ENCODE measurements at regions not wholly inside any gene's neighbourhood (a gene's known extent, or its start where the extent isn't known, plus 50 kb on each side); places are given as distances from the start of the nearest gene placed in this dataset.
"Not testable (repeated sequence)": the region's sequence is repeated elsewhere in the genome, so short reads cannot be mapped to it uniquely, and the experiment has no call there.

DNA sequence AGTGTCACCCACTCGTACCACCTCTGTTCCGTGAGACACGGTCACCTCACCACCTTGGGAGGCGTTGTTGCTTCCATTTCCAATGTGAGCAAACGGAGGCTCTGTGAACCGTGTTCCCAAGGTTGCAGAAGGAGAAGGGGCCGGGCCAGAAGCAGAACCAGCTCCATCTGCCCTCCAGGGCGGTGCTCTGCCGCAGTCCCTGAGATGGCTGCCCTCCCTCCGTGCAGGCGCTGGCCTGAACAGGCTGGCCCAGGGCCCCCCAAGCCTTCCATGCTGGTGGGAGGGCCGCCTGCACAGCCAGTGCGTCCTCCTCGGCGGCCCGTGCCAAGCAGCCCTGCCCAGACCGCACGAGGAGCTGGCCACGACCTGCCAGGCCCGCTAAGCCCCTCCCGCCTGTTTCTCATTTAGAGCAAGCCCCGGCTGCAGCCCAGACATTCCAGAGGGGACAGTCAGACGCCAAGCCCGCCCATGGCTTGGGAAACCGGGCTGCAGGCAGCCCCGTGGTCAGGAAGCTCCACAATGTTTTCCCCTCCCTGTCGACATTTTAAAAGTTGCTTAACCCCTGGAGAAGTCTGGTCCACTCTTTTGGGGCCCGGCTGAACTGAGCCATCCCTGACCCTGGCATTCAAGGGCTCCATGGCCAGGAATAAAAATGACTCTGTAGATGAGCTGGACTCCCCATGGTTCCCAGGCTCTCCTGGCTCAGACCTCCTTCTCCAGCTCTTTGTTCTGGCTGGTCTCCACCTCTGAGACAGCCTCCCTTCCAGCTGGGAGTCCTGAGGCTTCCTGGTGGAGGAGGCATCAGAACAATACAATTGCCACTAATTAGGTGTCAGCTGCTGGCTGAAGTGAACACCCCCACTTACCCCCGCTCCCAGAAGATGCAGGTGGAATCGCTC is 236.0 kb downstream of the BCL11B start:
- H3K4me1 ChIP-seq (ENCODE audit: control insufficient read depth, insufficient read depth, low read length) = peaks cover 6% of the 10 kb centered on the region
- no peak overlapping the region for H3K9ac ChIP-seq (ENCODE audit: low read length)
- H3K9me3 ChIP-seq (ENCODE audit: control insufficient read depth, low read length) = no peaks in the 10 kb centered on the region
- H3K36me3 ChIP-seq (ENCODE audit: control insufficient read depth, insufficient read depth, low read length) = no peaks in the 10 kb centered on the region
- H3K4me3 ChIP-seq (ENCODE audit: low read length) = no peak overlapping the region
- H3K27me3 ChIP-seq (ENCODE audit: control insufficient read depth, insufficient read depth, low read length) = no peaks in the 10 kb centered on the region

DNA sequence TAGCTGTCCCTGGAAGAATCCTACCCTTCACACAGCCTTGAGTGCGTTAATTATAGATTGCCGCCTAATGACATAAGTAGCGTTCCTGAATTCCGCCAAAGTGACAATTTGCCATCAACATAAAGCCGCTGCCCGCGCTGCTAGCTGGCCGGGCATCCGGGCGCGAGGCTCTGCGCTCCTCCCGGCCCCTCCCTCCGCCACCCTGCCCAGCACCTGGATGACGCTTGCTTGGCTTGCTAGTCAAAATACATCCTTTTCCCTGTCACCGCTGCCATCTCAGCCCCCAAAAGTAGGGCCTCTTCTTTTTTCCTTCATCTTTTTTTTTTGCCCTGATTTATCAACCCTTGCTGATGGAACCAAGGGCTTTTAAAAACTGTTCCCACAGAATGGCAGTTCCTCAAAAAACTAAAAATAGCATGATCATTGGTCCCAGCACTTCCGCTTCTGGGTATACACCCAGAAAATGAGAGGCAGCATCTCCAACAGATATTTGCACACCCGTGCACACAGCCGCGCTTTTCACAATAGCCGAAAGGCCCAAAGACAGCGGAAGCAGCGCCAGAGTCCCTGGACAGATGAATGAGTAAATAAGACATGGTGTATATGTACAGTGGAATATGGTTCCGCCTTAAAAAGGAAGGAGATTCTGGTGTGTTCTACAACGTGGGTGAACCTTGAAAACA is 235.2 kb downstream of the BCL11B start:
- Histone ChIP-seq H3K9ac (ENCODE audit: low read length) (no peak overlapping the region), H3K27me3 (ENCODE audit: control insufficient read depth, insufficient read depth, low read length) (no peaks in the 10 kb centered on the region), H3K36me3 (ENCODE audit: control insufficient read depth, insufficient read depth, low read length) (no peaks in the 10 kb centered on the region), H3K4me1 (ENCODE audit: control insufficient read depth, insufficient read depth, low read length) (peaks cover 6% of the 10 kb centered on the region), H3K4me3 (ENCODE audit: low read length) (no peak overlapping the region), H3K9me3 (ENCODE audit: control insufficient read depth, low read length) (no peaks in the 10 kb centered on the region)

GRCh38 chr14:99037326-99037725 is 234.7 kb downstream of the BCL11B start:
- not testable (repeated sequence) for H3K9me3 ChIP-seq (ENCODE audit: control insufficient read depth, low read length); H3K27me3 ChIP-seq (ENCODE audit: control insufficient read depth, insufficient read depth, low read length); H3K4me3 ChIP-seq (ENCODE audit: low read length); H3K36me3 ChIP-seq (ENCODE audit: control insufficient read depth, insufficient read depth, low read length); H3K9ac ChIP-seq (ENCODE audit: low read length); H3K4me1 ChIP-seq (ENCODE audit: control insufficient read depth, insufficient read depth, low read length)

DNA sequence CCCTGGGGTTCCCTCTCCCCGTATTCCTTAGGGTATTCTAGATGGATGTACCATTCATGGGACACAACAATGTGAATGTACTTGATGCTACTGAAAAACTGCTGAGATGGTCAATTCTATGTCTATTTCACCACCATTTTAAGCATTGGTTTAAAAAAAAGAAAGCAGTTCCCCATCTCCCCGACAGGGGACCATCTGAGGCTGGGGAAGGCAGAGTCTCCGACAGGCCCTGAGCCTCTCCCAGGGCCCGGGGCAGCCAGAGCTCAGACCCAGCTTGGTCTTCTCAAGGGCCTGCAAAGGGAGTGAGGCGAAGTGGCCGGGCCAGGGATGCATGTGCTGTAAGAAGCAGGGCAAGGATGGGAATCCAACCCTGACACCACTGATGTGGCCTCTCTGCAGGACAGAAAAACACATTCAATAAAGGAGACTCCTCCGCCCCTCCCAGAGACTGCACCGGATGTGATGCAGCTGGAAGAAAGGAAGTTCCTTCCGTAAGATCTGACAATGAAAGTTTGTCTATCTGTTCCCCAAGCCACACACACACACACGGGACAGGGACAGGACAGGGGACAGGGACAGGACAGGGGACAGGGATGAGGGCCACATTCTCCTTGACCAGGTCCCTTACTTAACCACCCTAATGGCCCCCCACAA is 234.1 kb downstream of the BCL11B start:
- no peak overlapping the region for H3K4me3 ChIP-seq (ENCODE audit: low read length)
- H3K9me3 ChIP-seq (ENCODE audit: control insufficient read depth, low read length) = no peaks in the 10 kb centered on the region
- H3K4me1 ChIP-seq (ENCODE audit: control insufficient read depth, insufficient read depth, low read length) = peaks cover 6% of the 10 kb centered on the region
- no peaks in the 10 kb centered on the region for H3K27me3 ChIP-seq (ENCODE audit: control insufficient read depth, insufficient read depth, low read length)
- H3K9ac ChIP-seq (ENCODE audit: low read length) = no peak overlapping the region
- no peaks in the 10 kb centered on the region for H3K36me3 ChIP-seq (ENCODE audit: control insufficient read depth, insufficient read depth, low read length)

GRCh38 chr14:99038431-99038820 is 233.6 kb downstream of the BCL11B start:
- H3K9me3 ChIP-seq (ENCODE audit: control insufficient read depth, low read length) = no peaks in the 10 kb centered on the region
- H3K27me3 ChIP-seq (ENCODE audit: control insufficient read depth, insufficient read depth, low read length) = no peaks in the 10 kb centered on the region
- peaks cover 6% of the 10 kb centered on the region for H3K4me1 ChIP-seq (ENCODE audit: control insufficient read depth, insufficient read depth, low read length)
- no peak overlapping the region for H3K4me3 ChIP-seq (ENCODE audit: low read length)
- H3K9ac ChIP-seq (ENCODE audit: low read length) = no peak overlapping the region
- H3K36me3 ChIP-seq (ENCODE audit: control insufficient read depth, insufficient read depth, low read length) = no peaks in the 10 kb centered on the region

GRCh38 chr14:99039331-99040041 is 232.5 kb downstream of the BCL11B start:
- Histone ChIP-seq H3K9me3 (ENCODE audit: control insufficient read depth, low read length) (no peaks in the 10 kb centered on the region), H3K4me1 (ENCODE audit: control insufficient read depth, insufficient read depth, low read length) (peaks cover 6% of the 10 kb centered on the region), H3K27me3 (ENCODE audit: control insufficient read depth, insufficient read depth, low read length) (no peaks in the 10 kb centered on the region), H3K4me3 (ENCODE audit: low read length) (no peak overlapping the region), H3K36me3 (ENCODE audit: control insufficient read depth, insufficient read depth, low read length) (no peaks in the 10 kb centered on the region), H3K9ac (ENCODE audit: low read length) (no peak overlapping the region)

GRCh38 chr14:99040052-99040451 is 231.9 kb downstream of the BCL11B start:
- H3K9ac ChIP-seq (ENCODE audit: low read length) = no peak overlapping the region
- no peak overlapping the region for H3K4me3 ChIP-seq (ENCODE audit: low read length)
- H3K36me3 ChIP-seq (ENCODE audit: control insufficient read depth, insufficient read depth, low read length) = no peaks in the 10 kb centered on the region
- no peaks in the 10 kb centered on the region for H3K9me3 ChIP-seq (ENCODE audit: control insufficient read depth, low read length)
- H3K27me3 ChIP-seq (ENCODE audit: control insufficient read depth, insufficient read depth, low read length) = no peaks in the 10 kb centered on the region
- H3K4me1 ChIP-seq (ENCODE audit: control insufficient read depth, insufficient read depth, low read length) = peaks cover 5% of the 10 kb centered on the region

- Histone ChIP-seq H3K9ac (ENCODE audit: low read length) (no peak overlapping the region), H3K9me3 (ENCODE audit: control insufficient read depth, low read length) (no peaks in the 10 kb centered on the region), H3K4me3 (ENCODE audit: low read length) (no peak overlapping the region), H3K27me3 (ENCODE audit: control insufficient read depth, insufficient read depth, low read length) (no peaks in the 10 kb centered on the region), H3K36me3 (ENCODE audit: control insufficient read depth, insufficient read depth, low read length) (no peaks in the 10 kb centered on the region), H3K4me1 (ENCODE audit: control insufficient read depth, insufficient read depth, low read length) (no peaks in the 10 kb centered on the region)
These were observed 231.3 kb downstream of the BCL11B start for GRCh38 chr14:99040711-99041110.

DNA sequence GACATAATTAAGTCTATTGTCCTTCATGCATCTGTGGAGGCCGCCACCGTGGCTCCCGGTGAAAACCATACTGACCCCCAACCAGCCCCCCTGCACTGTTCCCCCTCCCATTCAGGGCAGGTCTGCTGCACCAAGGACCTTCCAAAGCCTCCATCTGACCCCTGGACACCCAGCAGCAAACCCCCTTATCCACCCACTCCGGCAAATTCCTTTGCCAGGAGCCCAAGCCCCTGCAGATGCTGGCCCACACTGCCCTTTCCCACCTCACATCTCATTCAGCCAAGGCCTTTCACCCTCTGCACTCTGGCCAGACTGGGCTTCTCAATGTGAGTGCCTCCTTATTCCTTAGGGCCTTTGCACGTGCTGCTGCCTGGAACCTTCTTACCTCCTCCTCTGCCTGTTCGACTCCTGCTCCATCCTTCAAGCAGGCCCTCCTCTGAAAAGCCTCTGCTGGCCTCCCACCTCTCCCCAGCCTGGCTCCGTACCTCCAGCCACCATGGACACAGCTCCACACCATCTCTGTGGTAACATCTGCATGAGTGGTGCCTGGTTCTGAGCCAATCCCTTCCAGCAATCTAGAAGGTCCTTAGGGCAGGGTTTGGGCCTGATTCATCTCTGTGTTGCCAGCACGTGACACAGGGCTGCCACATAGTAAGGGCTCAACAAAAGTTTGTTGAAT is 230.7 kb downstream of the BCL11B start:
- Histone ChIP-seq H3K9ac (ENCODE audit: low read length) (no peak overlapping the region), H3K36me3 (ENCODE audit: control insufficient read depth, insufficient read depth, low read length) (no peaks in the 10 kb centered on the region), H3K4me3 (ENCODE audit: low read length) (no peak overlapping the region), H3K27me3 (ENCODE audit: control insufficient read depth, insufficient read depth, low read length) (no peaks in the 10 kb centered on the region), H3K9me3 (ENCODE audit: control insufficient read depth, low read length) (no peaks in the 10 kb centered on the region), H3K4me1 (ENCODE audit: control insufficient read depth, insufficient read depth, low read length) (no peaks in the 10 kb centered on the region)

DNA sequence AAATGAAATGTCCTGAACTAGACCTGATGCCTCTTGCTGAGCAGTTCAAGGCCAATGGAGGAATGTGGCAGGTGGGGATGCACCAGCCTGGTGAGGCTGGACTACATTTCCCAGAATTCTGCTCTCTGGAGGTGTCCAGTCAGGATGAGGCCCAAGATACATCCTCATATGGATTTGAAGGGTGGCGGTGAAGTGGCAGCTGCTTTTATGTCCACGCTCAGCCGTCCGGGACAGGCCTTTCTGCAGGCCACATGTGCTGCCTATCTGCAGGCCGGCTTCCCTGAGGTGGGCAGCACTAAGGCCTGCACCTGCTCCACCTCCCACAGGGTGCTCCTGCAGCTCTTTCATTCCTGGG is 230.2 kb downstream of the BCL11B start:
- Histone ChIP-seq H3K36me3 (ENCODE audit: control insufficient read depth, insufficient read depth, low read length) (no peaks in the 10 kb centered on the region), H3K9me3 (ENCODE audit: control insufficient read depth, low read length) (no peaks in the 10 kb centered on the region), H3K27me3 (ENCODE audit: control insufficient read depth, insufficient read depth, low read length) (no peaks in the 10 kb centered on the region), H3K4me1 (ENCODE audit: control insufficient read depth, insufficient read depth, low read length) (no peaks in the 10 kb centered on the region), H3K9ac (ENCODE audit: low read length) (no peak overlapping the region), H3K4me3 (ENCODE audit: low read length) (no peak overlapping the region)

GRCh38 chr14:99042381-99043266 is 229.4 kb downstream of the BCL11B start:
- no peak overlapping the region for H3K9ac ChIP-seq (ENCODE audit: low read length)
- no peaks in the 10 kb centered on the region for H3K9me3 ChIP-seq (ENCODE audit: control insufficient read depth, low read length)
- no peak overlapping the region for H3K4me3 ChIP-seq (ENCODE audit: low read length)
- no peaks in the 10 kb centered on the region for H3K36me3 ChIP-seq (ENCODE audit: control insufficient read depth, insufficient read depth, low read length)
- H3K4me1 ChIP-seq (ENCODE audit: control insufficient read depth, insufficient read depth, low read length) = no peaks in the 10 kb centered on the region
- H3K27me3 ChIP-seq (ENCODE audit: control insufficient read depth, insufficient read depth, low read length) = no peaks in the 10 kb centered on the region

Data from mucosa of stomach (tissue), 1 donor.